ENCODE measurements at regions not wholly inside any gene's neighbourhood (a gene's known extent, or its start where the extent isn't known, plus 50 kb on each side); places are given as distances from the start of the nearest gene placed in this dataset.

GRCh38 chr4:20086067-20086798 is 165.5 kb upstream of the SLIT2 start:
- Histone ChIP-seq H3K27ac (no peak overlapping the region), H3K4me1 (ENCODE audit: insufficient read depth) (no peaks in the 10 kb centered on the region), H3K9me3 (no peaks in the 10 kb centered on the region), H3K27me3 (no peaks in the 10 kb centered on the region), H3K4me3 (no peak overlapping the region), H3K36me3 (no peaks in the 10 kb centered on the region)
- 64 to 70% (median 69%) methylated on average over 6 of the region's 6 CpGs for WGBS, 3 donors
- DNase-seq: no peak
- TF ChIP-seq CTCF (IDR thresholded peaks at IDR 0.05): no peak
- no peak for TF ChIP-seq EP300 (IDR thresholded peaks at IDR 0.05)
- TF ChIP-seq POLR2A (IDR thresholded peaks at IDR 0.05): no peak
- intact Hi-C loops (cut with DNase I): no loop called here

- 80 to 92% (median 86%) methylated on average over 1 of the region's 1 CpG for WGBS, 3 donors
- DNase-seq: no peak
- Histone ChIP-seq H3K36me3 (no peaks in the 10 kb centered on the region), H3K4me3 (no peak overlapping the region), H3K9me3 (no peaks in the 10 kb centered on the region), H3K27ac (no peak overlapping the region), H3K27me3 (no peaks in the 10 kb centered on the region), H3K4me1 (ENCODE audit: insufficient read depth) (no peaks in the 10 kb centered on the region)
- intact Hi-C loops (cut with DNase I): no loop called here
- TF ChIP-seq CTCF (IDR thresholded peaks at IDR 0.05): no peak
- TF ChIP-seq EP300 (IDR thresholded peaks at IDR 0.05): no peak
- no peak for TF ChIP-seq POLR2A (IDR thresholded peaks at IDR 0.05)
Measured at GRCh38 chr4:20085653-20086052, 166.1 kb upstream of the SLIT2 start.

- Histone ChIP-seq H3K27me3 (no peaks in the 10 kb centered on the region), H3K9me3 (no peaks in the 10 kb centered on the region), H3K4me1 (ENCODE audit: insufficient read depth) (no peaks in the 10 kb centered on the region), H3K36me3 (no peaks in the 10 kb centered on the region), H3K27ac (no peak overlapping the region), H3K4me3 (no peak overlapping the region)
- DNase-seq: no peak
- no peak for TF ChIP-seq CTCF (IDR thresholded peaks at IDR 0.05)
- no peak for TF ChIP-seq POLR2A (IDR thresholded peaks at IDR 0.05)
- no peak for TF ChIP-seq EP300 (IDR thresholded peaks at IDR 0.05)
- intact Hi-C loops (cut with DNase I): no loop called here
- WGBS, 3 donors: 87 to 95% (median 91%) methylated on average over 3 of the region's 3 CpGs
Measured at GRCh38 chr4:20085156-20085555, 166.5 kb upstream of the SLIT2 start.

- Histone ChIP-seq H3K27me3 (no peaks in the 10 kb centered on the region), H3K4me1 (ENCODE audit: insufficient read depth) (no peaks in the 10 kb centered on the region), H3K4me3 (no peak overlapping the region), H3K36me3 (no peaks in the 10 kb centered on the region), H3K27ac (no peak overlapping the region), H3K9me3 (no peaks in the 10 kb centered on the region)
- intact Hi-C loops (cut with DNase I): no loop called here
- no peak for DNase-seq
- TF ChIP-seq CTCF (IDR thresholded peaks at IDR 0.05) (no peak), EP300 (IDR thresholded peaks at IDR 0.05) (no peak), POLR2A (IDR thresholded peaks at IDR 0.05) (no peak)
Measured at GRCh38 chr4:20084488-20084887, 167.2 kb upstream of the SLIT2 start.
